Jurkat, Clone E6-1 (cell line): ENCODE measurements at regions not wholly inside any gene's neighbourhood (a gene's known extent, or its start where the extent isn't known, plus 50 kb on each side); places are given as distances from the start of the nearest gene placed in this dataset.
A peak's percentile ranks its signal among the peaks of the same experiment; 100 is the strongest.

Experiments
- DNase-seq: peaks from one replicate; pipeline ENCODE4 v3.0.0-alpha.2; 2011; ENCODE audit warnings: low read depth, low spot score
- H3K4me3 ChIP-seq: 2 replicates; pipeline ENCODE4 v1.5.1; 2011; ENCODE audit warnings: mild to moderate bottlenecking, low read length, control low read depth, moderate library complexity

DNA sequence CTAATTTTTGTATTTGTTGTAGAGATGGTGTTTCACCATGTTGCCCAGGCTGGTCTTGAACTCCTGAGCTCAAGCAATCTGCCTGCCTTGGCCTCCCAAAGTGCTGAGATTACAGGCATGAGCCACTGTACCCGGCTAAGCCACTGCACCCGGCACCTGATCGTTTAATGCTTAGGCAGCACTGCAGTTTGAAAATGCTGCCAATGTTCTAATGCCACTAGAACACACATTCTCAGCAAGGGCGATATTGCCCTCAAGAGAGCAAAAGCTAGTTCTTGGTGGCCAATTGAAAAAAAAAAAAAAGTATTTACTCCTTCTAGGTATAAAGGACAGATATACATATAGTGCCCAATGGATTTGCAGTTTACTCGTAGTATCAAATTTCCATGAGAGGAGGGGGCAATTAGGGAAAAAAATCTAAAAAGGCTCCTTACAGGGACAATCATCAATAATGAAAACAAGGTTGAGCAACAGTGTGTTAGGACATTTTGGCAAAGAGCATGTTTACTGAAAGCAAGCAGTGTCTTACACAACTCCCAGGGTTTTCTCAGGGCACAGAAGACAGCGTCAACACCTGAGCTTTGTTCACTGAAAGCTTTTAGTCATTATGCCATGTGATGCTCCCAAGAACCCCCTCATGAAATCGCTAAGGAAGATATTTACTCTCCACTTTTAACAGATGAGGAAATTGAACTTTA is 199.9 kb upstream of the PKDCC start:
- no peak for DNase-seq
- no peak overlapping the region for H3K4me3 ChIP-seq

DNA sequence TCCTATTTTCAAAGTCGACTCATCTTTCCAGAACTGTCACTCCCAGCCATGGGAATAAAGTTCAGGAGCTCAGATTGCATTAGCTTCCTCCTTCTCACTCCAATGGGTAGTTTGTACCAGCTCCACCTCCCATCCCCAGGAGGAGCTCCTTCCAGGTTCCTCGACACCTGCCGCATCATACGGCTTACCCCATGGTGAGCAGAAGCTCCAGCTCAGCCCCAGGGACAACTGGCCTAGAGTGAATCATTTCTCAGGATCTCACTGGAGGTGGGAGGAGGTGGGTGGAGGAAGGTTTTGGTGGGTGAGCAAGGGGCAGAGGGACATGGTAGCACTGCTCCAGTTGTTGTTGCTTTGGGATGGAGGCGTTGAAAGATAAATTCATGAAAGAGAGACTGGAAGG is 196.3 kb upstream of the PKDCC start:
- DNase-seq, result no peak
- H3K4me3 ChIP-seq, result no peak overlapping the region

DNA sequence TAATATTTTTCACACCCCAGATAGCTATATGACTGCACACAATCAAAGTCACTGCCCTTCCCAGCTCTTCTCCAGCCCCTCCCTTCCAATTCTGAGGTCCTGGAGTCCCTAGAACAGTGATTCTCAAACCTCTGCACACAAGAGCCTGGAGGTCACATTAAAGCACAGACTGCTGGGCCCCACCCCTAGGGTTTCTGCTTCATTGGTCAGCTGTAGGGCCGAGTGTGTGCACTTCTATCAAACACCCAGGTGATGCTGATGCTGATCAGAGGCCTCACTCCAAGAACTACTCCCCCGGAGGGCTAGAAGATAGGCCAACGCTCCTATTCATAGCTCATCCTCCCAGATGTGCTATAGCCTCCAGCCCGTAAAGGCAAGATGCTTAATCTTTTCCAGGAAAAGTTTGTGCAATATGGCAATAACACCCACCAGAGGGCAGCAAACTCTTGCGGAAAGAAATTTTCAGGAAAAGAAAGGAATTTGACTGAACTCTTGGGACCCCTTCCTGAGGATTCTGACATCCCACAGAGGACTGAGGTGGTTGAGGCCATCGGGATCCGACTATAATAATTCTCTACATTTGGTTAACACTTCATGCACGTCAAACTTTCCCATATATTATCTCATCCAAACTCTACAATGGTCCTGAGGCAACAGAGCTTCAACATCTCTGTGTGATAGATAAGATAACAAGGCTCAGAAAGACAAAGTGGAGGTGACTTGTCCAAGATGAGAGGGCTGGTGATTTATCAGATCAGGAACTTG is 194.2 kb upstream of the PKDCC start:
- no peak for DNase-seq
- H3K4me3 ChIP-seq, result no peak overlapping the region

DNA sequence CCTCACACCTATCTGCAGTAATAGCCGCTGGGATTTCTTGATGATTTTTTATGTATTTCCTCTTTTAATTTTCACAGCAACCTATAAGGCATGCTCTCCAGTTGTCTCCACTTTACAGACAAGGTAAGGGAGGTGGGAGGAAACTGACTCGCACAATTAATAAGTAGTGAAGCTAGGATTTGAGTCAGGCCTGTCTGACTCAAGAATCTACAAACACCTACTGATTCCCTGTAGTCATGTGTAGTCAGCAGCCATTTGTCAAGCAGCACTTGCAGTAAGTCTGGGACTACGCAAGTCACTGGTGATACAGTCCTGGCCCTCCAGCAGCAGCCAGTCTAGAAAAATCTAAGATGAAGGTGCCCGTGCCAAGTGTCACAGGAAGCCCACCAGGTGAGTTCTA is 193.6 kb upstream of the PKDCC start:
- DNase-seq, result no peak
- H3K4me3 ChIP-seq, result no peak overlapping the region

DNA sequence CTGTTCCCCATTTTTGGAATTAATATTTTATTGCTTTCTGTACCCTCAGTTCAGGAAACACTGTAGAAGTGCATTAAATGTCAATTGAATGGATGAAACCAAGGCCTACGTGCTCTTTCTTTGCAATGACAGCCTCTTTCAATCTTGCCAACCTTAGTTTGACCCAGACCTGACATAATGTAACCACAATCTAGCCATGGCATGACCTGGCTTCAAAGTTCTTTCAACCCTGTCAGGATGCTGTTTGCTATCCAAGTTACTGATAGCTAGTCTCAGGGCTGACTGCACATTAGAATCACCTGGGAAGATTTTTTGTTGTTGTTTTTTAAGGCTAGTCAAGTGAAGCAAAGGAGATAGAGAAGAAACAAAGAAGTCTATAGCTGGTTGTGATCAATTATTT is 190.9 kb upstream of the PKDCC start:
- DNase-seq, result no peak
- H3K4me3 ChIP-seq, result no peak overlapping the region

DNA sequence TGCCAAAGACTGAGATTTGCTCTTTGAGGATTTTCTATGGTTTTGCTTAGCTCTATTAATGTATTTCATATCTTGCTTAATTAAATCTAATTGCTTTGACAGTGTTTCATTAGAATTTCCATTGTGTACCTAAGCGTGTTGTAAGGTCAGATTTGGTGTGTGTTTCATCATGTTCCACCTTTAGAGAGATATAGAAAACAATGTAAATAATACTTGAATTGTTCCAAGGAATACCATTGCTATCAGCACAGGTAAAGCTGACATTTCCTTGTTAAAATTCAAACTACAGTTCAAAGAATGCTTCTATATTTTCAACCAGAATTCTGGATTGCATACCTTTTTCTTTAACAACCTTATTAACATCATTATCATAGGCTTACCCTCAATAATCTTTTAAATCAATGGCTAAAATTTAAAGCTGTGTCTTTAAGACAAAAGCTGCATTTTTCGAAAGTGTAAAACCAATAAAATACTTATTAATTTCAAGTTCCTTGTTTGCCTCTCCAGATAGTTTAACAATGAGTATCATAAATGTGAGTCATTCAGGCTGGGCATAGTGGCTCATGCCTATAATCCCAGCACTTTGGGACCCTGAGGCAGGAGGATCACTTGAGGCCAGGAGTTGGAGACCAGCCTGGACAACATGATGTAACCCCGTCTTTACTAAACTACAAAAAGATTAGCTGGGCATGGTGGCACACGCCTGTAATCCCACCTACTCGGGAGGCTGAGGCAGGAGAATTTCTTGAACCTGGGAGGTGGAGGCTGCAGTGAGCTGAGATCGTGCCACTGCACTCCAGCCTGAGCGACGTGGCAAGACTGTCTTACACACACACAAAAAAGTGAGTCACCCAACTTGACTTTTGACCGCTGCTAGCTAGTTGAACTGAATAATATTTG is 188.0 kb upstream of the PKDCC start:
- no peak overlapping the region for H3K4me3 ChIP-seq

DNA sequence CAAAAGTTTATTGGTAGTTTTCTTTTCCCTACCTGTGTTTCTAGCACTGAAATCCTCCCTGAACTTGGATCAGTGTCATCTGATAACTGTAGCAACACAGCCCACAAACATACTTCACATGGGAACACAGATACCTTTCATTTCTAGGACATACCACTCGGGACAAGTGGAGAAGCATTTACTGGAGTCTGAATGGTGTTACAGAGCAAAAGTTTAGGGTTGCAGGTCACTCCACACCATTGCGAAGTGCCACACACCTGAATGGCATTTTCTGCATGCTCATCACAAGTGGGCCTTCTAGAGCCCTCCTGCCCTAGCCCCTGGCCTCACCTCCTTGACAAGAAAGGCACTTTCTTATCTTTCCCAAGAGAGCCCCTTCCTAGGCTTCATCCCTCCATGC is 184.8 kb upstream of the PKDCC start:
- no peak overlapping the region for H3K4me3 ChIP-seq
- DNase-seq, result no peak

More for the DNA sequence above, 188.0 kb upstream of the PKDCC start:
- no peak for DNase-seq

DNA sequence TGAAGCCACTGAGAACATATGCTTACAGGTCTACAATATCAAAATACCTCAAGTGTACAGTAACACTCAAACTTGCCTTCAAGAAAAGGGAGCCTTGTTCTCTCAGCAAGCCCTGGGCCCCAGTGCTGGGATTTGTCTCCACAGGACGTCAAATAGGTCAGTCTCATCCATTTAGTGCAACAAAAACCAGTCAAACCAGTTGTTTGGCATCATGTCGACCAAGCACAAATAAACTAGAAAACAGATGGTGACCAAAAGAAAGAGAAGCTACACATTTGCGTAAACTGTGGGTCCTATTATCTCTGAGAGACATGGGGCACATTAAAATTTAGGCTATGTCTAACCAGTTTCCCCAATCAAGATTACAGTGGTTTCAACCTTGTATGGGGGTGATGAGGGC is 182.6 kb upstream of the PKDCC start:
- DNase-seq, result no peak
- H3K4me3 ChIP-seq, result no peak overlapping the region

DNA sequence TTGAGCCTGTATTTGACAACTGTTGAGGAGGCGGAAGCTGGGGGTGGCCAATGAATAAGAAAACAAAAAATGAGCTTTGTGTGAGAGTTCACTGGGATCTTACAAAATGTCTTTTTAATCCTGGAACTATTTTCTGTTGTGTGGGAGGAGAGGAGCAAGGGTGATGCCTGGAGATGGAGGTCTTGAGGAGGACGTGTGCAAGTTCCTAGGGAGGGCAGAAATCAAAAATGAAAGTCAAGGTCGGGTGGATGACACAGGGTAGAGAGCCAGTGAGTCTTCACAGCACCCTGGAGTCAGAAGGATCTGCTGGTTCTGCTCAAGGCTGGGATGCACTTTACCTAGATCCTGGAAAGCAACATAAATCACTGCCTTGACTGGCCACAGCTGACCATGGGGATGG is 180.3 kb upstream of the PKDCC start:
- no peak overlapping the region for H3K4me3 ChIP-seq
- no peak for DNase-seq

DNA sequence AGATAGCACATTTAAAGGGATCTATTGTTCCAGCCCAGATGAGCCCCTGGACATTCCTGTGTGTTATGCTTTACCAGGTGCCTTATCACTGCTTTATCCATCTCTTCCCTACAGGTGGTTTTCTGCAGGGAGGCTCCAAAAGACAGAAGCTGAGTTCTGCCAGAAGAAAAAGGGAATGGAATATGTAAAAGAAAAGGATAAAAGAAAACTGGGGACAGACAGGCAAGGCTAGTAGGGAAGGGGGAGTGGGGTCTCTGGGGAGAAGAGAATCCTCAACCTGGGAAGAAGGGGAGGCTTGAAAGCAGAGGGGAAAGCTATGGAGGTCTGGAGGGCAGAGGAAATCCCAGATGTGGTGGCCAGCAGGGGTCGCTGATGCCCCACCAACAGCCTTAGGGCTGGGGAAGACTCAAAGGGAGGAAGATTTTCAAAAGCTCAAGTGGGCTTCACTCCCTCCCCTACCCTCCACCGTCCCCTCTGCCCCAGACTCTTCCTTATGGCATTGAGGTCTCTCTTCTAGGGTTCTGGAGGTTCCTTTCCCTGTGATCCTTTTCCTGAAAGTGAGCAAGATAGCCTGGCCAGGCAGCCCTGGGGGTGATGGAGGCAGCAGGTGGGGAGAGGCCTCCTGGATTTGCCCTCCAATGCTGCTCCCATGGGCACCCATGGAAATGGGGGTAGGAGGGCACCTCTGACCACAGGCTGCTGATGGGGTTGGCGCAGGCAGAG is 178.1 kb upstream of the PKDCC start:
- H3K4me3 ChIP-seq, result no peak overlapping the region
- peak; percentile 18 for DNase-seq

DNA sequence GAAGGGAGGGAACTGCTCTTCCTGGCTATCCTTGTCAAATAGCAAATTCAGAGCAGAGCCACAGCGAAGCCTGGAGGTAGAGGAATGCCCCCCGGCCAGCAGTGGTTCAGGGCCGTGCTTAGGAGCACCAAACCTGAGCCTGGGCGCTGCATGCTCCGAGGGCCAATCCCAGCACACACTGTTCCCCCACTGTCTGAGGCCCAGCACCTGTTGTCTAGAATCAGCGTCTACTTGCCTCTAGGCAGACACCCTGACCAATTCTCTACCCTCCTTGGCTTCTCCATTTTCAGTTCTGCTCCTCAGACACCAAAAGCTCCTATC is 177.6 kb upstream of the PKDCC start:
- H3K4me3 ChIP-seq, result no peak overlapping the region
- DNase-seq, result no peak

DNA sequence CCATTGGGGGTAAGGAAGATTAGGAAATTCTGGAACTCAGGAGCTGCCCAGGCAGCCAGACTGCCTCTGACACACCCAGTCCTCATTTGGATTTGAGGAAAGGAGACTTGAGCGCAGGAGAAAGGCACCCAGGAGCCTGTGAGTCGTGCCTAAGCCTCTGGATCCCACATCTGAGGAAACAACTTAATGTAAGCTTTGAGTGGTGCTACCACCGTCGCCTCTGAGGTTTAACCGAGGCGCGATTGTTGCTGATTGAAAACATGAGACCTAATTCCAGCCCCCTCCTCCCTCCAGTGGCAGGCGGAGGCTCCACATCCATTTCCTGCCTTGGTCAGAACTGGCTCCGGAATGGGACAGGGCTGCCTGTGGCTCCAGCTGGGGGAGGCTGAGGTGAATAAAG is 176.7 kb upstream of the PKDCC start:
- peak; percentile 54 for DNase-seq

DNA sequence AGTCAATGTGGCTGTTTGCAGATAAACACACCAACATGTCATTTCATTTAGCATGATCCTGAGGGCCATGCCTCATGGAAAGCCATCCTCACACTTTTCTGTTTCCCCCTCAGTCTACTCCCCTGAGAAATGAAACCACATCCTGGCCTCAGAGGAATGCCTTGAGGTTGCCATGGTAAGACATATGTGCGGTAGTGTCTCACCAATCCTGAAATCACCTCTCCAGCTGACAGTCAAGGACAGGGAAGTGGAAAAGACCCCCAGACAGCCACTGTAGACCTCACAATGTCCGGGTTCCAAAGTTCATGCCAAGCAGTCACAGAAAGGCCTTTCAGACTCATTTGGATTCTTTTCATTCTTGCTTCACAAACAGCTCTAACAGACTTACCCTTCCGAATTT is 175.2 kb upstream of the PKDCC start:
- peak; percentile 7 for DNase-seq
- H3K4me3 ChIP-seq, result no peak overlapping the region

More for the DNA sequence above, 176.7 kb upstream of the PKDCC start:
- H3K4me3 ChIP-seq, result no peak overlapping the region

DNA sequence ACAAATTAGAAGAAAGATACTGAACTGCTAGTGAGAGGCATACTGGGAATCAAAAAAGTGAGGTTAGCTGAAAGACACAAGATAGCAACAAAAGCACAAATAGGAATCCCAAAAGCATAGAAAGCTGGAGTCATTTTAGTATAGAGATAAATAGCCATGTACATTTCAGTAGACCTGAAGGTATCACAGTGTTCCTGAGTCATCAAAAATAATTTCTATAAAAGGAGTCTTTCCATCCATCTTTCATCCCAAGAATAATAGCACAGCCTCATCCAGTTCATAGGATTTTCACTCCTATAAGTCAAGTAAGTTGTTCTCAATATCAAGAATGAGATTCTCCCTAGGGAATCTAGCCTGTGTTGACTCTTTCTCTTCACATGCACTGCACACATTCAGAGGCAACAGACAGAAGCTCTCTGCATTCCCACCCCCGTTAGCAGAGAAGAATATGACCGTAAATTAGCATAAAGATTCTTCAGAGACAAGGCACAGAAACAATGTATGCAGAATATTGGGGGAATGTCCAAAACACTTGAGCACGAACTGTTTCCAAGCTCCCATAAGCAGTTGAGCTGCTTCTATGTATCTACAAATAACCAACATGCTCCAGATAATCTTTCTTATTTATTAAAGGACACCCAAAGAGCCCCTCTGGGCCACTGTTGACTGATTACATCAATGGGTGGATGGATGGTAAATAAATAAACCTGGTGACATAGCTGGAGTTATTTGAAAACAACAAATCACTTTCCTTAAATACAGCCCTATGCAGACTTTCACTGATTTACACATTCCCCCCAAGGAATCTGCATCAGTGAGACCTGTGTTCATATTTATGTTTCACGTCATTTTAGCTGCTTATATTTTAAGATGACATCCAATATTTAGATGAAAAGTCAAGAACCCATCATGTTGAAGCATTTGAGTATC is 174.5 kb upstream of the PKDCC start:
- DNase-seq, result no peak

DNA sequence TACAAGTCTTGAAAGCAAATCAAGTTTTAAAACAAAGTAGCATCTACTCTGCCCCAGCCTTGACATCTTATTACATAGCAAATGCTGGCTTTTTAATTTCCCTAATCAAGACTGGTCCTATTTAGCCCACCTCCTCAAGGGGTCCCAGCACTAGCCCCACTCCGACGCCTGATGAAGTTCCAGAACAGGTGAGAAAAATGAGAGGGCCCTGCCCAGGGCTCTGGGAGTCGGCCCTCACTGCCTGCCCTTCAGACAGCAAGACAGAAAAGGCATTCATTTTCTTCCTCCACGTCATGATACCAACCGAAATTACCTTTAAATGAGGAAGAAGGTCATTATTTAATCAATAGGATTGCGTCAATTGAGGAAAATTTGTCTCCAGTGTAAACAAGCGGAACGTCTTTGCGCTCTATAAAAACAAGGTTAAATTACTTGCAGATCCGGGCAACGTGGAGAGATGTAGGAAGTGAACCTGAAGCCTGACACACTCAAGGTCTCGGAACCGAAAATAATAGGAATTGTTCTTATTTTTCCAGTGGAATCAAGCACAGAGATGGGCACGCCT is 170.6 kb upstream of the PKDCC start:
- H3K4me3 ChIP-seq, result no peak overlapping the region
- DNase-seq, result no peak

More for the DNA sequence above, 174.5 kb upstream of the PKDCC start:
- no peak overlapping the region for H3K4me3 ChIP-seq

DNA sequence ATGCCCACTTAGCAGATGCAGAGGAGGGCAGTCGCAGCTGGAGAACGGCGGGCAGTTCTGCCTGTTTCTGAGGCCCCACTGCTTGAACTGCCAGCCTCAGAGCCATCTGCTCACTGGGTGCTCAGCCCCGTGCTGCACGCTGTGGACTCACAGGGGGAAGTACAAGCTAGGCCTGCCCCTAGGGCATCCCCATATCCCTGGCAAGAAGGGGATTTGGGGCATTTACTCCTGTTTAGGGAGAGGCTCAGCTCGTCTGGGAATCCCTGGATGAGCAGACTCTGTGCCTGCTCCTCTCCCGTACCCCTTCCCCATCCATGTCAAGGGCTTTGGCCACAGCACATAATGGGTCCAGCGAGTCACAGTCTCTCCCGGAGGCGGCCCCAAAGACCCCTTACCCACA is 169.8 kb upstream of the PKDCC start:
- no peak for DNase-seq
- H3K4me3 ChIP-seq, result no peak overlapping the region

DNA sequence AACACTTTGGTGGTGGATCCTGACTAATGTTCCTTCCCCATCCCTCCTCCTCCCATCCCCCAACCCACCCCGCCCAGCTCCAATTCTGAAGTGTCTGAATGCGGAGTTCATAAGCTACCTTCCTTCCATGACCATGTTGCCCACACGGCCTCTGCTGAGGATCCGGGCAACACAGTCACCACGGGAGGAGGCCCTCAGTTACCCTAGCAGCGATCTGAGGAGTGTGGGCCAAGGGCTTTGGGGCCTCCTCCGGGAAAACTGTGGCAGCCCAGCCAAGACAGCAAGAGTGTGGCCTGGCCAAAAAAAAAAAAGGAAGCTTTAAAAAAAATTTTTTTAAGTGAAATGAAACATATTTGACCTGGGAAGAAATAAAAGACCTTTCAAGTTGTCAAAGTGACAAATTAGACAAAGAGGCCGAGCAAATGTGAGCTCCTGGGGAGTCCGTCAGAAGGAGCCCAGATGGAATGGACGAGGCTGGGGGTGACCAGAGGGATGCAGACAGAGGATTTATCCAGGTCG is 169.0 kb upstream of the PKDCC start:
- no peak overlapping the region for H3K4me3 ChIP-seq
- DNase-seq, result no peak
